ENCODE measurements at regions not wholly inside any gene's neighbourhood (a gene's known extent, or its start where the extent isn't known, plus 50 kb on each side); places are given as distances from the start of the nearest gene placed in this dataset.
"Not testable (repeated sequence)": the region's sequence is repeated elsewhere in the genome, so short reads cannot be mapped to it uniquely, and the experiment has no call there.

DNA sequence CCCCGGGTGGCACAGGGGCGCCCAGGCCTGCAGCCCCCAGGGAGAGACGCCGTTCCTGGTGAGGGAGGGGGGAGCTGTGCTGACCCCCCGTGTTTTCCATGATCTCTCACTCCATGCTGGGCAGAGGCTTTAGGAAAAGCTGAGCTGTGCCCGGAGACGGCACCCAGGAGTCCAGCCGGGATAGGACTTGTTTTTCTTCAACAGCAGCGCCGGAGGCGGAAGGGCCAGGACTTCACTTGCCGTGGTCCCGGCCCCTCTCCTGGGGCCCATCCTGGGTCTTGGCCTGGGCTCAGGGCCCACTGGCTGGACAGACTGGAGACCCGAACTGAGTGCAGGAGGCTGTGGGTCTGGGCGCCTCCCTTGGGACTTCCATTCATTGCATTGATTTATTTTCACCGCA is 176.8 kb upstream of the ZNF469 start:
- DNase-seq, H3K27ac Mint-ChIP-seq, H3K9me3 Mint-ChIP-seq, H3K36me3 Mint-ChIP-seq, H3K4me3 Mint-ChIP-seq, H3K4me1 Mint-ChIP-seq, H3K27me3 Mint-ChIP-seq, CTCF ChIA-PET: not testable (repeated sequence)

DNA sequence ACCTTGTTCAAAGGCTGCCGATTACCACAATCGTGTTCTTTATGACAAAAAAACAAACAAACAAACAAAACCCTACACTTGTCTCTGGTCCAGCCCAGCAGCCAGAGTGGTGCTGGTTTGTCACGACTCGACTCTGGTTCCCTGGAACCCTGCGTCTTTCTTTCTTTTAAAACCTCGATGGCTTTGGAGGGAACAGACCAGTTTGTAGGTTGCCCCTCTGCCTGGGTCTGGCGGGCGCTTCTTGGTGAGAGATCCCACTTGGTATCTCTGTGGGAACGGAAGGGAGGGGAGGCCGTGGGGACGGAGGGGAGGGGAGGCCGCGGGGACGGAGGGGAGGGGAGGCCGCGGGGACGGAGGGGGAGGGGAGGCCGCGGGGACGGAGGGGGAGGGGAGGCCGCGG is 176.2 kb upstream of the ZNF469 start:
- DNase-seq, H3K9me3 Mint-ChIP-seq, CTCF ChIA-PET, H3K27me3 Mint-ChIP-seq, H3K36me3 Mint-ChIP-seq, H3K4me1 Mint-ChIP-seq, H3K27ac Mint-ChIP-seq, H3K4me3 Mint-ChIP-seq: not testable (repeated sequence)

GRCh38 chr16:88208112-88208511 is 174.6 kb upstream of the ZNF469 start:
- Mint-ChIP-seq H3K4me1 (no peaks in the 10 kb centered on the region), H3K4me3 (no peak overlapping the region), H3K36me3 (no peaks in the 10 kb centered on the region), H3K9me3 (peaks cover 6% of the 10 kb centered on the region), H3K27me3 (no peaks in the 10 kb centered on the region), H3K27ac (no peak overlapping the region)
- CTCF ChIA-PET, result no interaction called here
- DNase-seq, result no peak

DNA sequence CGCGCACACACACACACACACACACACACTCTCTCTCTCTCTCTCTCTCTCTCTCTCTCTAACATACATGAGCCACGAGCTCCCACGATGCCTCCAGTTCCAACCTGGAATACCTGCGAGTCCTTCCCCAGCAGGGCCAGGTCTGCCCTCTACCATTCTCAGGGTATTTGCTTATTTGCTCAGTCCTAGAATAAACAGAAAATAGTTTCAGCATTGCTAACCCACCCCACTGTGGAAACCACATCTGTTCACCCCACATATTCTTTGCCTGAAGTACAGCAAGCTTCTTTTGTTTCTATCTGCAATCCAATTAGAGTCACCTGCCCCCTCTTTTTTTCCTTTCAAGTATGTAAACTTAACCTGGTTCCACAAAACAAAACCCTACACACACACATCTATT is 174.0 kb upstream of the ZNF469 start:
- H3K4me3 Mint-ChIP-seq, DNase-seq, CTCF ChIA-PET, H3K27ac Mint-ChIP-seq, H3K9me3 Mint-ChIP-seq, H3K36me3 Mint-ChIP-seq, H3K4me1 Mint-ChIP-seq, H3K27me3 Mint-ChIP-seq: not testable (repeated sequence)

DNA sequence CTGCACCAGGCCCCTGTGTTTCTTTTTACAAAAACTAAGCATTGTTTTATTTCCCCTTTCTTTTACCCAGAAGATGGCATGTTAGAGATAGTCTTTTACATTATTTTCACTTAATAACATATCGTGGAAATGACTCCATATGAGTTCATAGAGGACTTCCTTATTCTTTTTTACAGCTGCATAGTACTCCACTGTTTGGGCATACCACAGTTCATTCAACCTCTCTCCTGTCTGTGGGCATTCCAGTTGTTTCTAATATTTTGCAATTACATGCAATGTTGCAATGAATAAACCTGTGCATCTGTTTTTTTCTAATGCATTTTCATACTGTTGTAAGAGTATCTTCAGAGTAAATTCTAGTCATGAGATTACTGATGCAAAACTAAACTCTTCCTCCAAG is 173.2 kb upstream of the ZNF469 start:
- H3K27ac Mint-ChIP-seq, H3K36me3 Mint-ChIP-seq, CTCF ChIA-PET, H3K4me1 Mint-ChIP-seq, H3K4me3 Mint-ChIP-seq, H3K27me3 Mint-ChIP-seq, H3K9me3 Mint-ChIP-seq, DNase-seq: not testable (repeated sequence)

- H3K36me3 Mint-ChIP-seq, CTCF ChIA-PET, H3K27ac Mint-ChIP-seq: not testable (repeated sequence)
These were observed 168.8 kb upstream of the ZNF469 start for GRCh38 chr16:88213937-88214336.

GRCh38 chr16:88221001-88221761 is 161.6 kb upstream of the ZNF469 start:
- Mint-ChIP-seq H3K9me3 (peaks cover 12% of the 10 kb centered on the region), H3K27me3 (peaks cover 11% of the 10 kb centered on the region)
- CTCF ChIA-PET, H3K4me1 Mint-ChIP-seq, H3K27ac Mint-ChIP-seq, H3K4me3 Mint-ChIP-seq, H3K36me3 Mint-ChIP-seq, DNase-seq: not testable (repeated sequence)

More at GRCh38 chr16:88213937-88214336, 168.8 kb upstream of the ZNF469 start:
- H3K4me1 Mint-ChIP-seq, H3K4me3 Mint-ChIP-seq, H3K27me3 Mint-ChIP-seq, DNase-seq: not testable (repeated sequence)
- H3K9me3 Mint-ChIP-seq, result peaks cover 13% of the 10 kb centered on the region

DNA sequence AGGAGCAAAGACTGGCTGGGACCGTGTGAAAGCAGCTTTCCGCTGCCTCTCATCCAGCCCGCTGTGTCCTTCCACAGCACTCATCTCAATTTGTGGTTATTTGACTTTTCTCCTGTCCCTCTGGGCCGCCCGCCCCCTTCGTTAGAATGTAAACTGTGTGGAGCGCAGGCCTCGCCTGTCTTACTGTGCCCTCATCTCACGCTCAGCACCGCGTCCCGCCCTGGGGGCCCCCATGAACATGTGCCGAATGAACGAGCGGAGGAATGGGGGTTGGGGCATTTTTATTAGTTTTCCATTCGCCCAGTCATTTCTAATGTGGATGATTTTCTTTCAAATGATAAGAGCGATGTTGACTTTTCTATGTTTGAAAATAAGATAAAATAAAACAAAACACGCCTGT is 159.1 kb upstream of the ZNF469 start:
- DNase-seq, H3K36me3 Mint-ChIP-seq, H3K4me3 Mint-ChIP-seq, H3K27ac Mint-ChIP-seq, CTCF ChIA-PET, H3K4me1 Mint-ChIP-seq, H3K9me3 Mint-ChIP-seq: not testable (repeated sequence)
- peaks cover 11% of the 10 kb centered on the region for H3K27me3 Mint-ChIP-seq

DNA sequence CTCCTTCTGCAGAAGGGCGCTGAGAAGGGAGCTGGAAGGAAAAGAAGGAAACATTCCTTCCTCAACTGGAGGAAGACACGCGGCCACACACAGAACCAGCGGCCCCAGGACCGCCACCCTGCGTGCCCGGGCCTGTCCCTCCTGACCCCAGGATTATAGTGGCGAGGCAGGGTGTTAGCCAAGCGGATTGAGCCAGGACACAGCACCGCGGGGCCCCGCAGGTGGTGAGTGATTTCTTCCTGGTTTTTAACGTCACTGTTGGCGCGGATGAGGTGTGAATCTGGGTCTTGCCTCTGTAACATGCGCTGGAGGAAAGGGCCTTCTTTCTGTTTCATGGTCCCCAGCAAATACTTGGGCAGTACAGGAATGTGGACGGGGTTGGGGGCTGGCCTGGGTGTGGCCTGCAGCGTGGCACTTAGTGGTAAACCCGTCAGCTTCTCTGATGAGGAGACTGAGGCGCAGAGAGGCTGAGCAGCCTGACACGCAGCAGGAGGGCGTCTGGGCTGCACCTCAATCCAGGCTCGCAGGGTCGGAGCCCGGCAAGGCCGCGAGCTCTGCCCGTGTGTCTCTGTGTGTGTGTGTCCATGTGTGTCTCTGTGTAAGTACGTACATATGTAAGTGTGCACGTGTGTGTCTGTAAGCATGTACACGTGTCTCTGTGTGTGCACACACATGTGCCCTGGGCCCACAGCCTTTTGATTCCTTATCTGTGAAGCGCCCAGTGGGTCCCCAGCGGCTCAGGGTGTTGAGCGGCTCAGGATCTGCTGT is 158.4 kb upstream of the ZNF469 start:
- H3K27ac Mint-ChIP-seq, H3K4me3 Mint-ChIP-seq, H3K36me3 Mint-ChIP-seq, H3K4me1 Mint-ChIP-seq, H3K9me3 Mint-ChIP-seq, CTCF ChIA-PET, DNase-seq: not testable (repeated sequence)
- H3K27me3 Mint-ChIP-seq, result peaks cover 11% of the 10 kb centered on the region

- H3K9me3 Mint-ChIP-seq, H3K36me3 Mint-ChIP-seq, H3K27ac Mint-ChIP-seq, CTCF ChIA-PET, DNase-seq, H3K4me1 Mint-ChIP-seq, H3K4me3 Mint-ChIP-seq: not testable (repeated sequence)
- H3K27me3 Mint-ChIP-seq, result peaks cover 10% of the 10 kb centered on the region
These were observed 157.0 kb upstream of the ZNF469 start for GRCh38 chr16:88225640-88226230.

DNA sequence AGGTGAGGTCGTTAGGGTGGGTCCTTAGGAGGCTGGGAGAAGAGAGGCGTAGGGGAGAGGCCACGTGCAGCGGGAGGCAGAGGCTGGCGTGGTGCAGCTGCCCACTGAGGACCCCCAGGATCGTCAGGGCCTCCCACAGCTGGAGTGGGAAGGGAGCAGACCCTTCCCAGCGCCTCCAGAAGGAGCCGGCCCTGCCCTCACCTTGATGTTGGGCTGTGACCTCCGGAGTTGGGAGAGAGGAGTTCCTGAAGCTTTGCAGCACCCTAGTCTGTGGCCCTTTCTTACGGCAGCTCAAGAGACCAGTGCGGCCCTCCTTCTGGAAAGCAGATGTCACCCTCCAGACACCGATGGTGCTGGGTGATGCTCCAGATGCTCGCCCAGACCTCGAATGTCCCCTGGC is 156.5 kb upstream of the ZNF469 start:
- H3K4me1 Mint-ChIP-seq, H3K4me3 Mint-ChIP-seq, H3K9me3 Mint-ChIP-seq, CTCF ChIA-PET, H3K27ac Mint-ChIP-seq, H3K36me3 Mint-ChIP-seq, H3K27me3 Mint-ChIP-seq, DNase-seq: not testable (repeated sequence)

GRCh38 chr16:88227026-88227721 is 155.6 kb upstream of the ZNF469 start:
- H3K4me1 Mint-ChIP-seq, H3K27ac Mint-ChIP-seq, DNase-seq, H3K36me3 Mint-ChIP-seq, CTCF ChIA-PET, H3K9me3 Mint-ChIP-seq, H3K27me3 Mint-ChIP-seq, H3K4me3 Mint-ChIP-seq: not testable (repeated sequence)

DNA sequence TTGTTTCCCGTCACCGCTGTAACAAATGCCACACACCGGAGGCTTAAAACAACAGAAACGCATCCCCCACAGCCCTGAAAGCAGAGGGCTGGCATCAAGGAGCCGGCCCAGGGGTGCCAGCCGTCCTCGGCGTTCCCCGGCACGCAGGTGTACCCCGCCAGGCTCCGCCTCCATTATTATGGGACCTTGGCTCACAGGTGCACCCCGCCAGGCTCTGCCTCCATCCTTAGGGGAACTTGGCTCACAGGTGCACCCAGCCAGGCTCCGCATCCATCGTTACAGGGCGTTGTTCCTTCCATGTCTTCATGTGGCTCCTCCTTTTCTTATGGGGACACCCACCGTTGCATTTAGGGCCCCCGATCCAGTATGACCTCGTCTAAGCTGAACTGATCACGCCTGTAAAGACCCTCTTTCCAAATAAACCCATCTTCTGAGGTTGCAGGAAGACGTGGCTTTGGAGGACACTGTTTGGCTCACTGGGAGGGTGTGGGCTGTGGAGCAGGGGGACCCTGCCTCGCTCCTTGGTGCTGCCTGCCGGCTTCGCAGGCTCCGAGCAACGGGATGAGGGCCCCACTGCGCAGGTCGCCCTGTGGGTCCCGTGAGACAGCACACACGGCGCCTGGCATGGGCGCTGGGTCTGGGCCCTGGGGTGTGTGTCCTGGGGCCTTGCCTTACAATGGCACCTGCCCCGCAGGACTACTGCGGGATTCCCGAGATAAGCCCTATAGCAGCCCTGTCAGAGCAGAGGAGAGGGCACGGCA is 154.9 kb upstream of the ZNF469 start:
- H3K9me3 Mint-ChIP-seq, CTCF ChIA-PET, H3K27ac Mint-ChIP-seq, H3K4me3 Mint-ChIP-seq, H3K4me1 Mint-ChIP-seq, DNase-seq, H3K27me3 Mint-ChIP-seq, H3K36me3 Mint-ChIP-seq: not testable (repeated sequence)

DNA sequence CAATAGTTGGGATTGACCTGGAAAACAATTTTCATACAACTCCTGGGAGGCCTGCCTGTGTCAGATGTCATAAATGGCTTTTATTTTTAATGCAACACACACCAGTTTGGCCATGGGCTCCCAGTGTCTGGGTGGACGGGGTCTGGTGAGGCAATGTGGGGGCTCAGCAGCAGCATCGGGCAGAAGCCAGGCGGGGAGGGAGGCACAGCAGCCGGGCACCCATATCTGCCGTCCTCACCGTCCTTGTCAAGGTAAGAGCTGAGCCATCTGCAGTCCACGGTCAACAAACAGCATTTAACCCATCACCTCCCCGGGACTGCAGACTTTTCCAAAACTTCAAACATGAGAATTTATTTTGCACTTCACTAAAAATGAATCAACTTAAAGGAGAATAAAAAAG is 154.0 kb upstream of the ZNF469 start:
- H3K4me3 Mint-ChIP-seq, H3K36me3 Mint-ChIP-seq, H3K27ac Mint-ChIP-seq, H3K9me3 Mint-ChIP-seq, DNase-seq, CTCF ChIA-PET, H3K4me1 Mint-ChIP-seq, H3K27me3 Mint-ChIP-seq: not testable (repeated sequence)

Data from activated naive CD4-positive, alpha-beta T cell treated with anti-CD3 and anti-CD28 coated beads, Interleukin-2, amount 10 ng/mL, durations not matched to agents 7 days and 5 days (primary cell).